ENCODE measurements at regions not wholly inside any gene's neighbourhood (a gene's known extent, or its start where the extent isn't known, plus 50 kb on each side); places are given as distances from the start of the nearest gene placed in this dataset.

DNA sequence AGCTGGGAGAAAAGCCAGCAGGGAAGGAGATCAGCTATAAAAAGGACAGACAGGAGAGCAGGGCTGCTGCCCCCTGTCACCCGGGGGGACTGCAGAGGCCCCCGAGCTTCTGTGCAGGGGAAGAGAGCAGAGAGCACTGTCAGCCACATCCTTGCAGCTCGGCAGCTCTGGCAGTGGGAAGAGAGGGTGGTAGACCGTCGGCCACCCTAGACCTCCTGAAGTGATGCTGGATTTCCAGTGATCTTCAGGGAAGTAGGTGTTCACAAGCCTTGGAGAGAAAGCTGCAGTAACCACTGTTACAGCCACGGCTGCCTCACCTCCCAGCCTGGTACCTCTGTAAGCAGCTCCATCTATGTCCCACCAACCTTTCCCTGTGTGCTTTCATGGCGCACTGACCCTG, 134.9 kb downstream of the TFCP2L1 start:
- H3K36me3 ChIP-seq (replicated peaks in 1 of 2; ENCODE audit: control extremely low read depth in 1 of 2, control insufficient read depth in 1 of 2, extremely low read depth in 1 of 2, insufficient read depth in 2 of 2, low read length in 1 of 2), result no peaks in the 10 kb centered on the region
- DNase-seq, result no peak
- Mint-ChIP-seq H3K4me3 (no peak overlapping the region), H3K27me3 (no peaks in the 10 kb centered on the region), H3K27ac (no peak overlapping the region), H3K4me1 (no peaks in the 10 kb centered on the region), H3K9me3 (ENCODE audit: insufficient read depth) (peaks cover 2% of the 10 kb centered on the region)
- H2AFZ ChIP-seq (ENCODE audit: insufficient read depth, low read depth, low read length, poor library complexity, severe bottlenecking), result no peak overlapping the region
- no peaks in the 10 kb centered on the region for H3K79me2 ChIP-seq (ENCODE audit: control insufficient read depth, insufficient read depth, low read length)
- peaks cover 0 to 6% (median 0%) of the 10 kb centered on the region in 3 donors for H3K9me3 ChIP-seq (ENCODE audit: control extremely low read depth in 1 of 3, control insufficient read depth in 2 of 3, insufficient read depth in 1 of 3, low read length in 2 of 3)
- no peaks in the 10 kb centered on the region for H4K20me1 ChIP-seq (ENCODE audit: control insufficient read depth, insufficient read depth, low read length, poor library complexity, severe bottlenecking)
- intact Hi-C loops (cut with micrococcal nuclease), result no loop called here
- H3K4me2 ChIP-seq (replicated peaks; ENCODE audit: low read depth, low read length, poor library complexity, severe bottlenecking), result no peak overlapping the region
- WGBS (ENCODE audit: insufficient coverage), result 78% methylated on average over 7 of the region's 7 CpGs
- ChIA-PET CTCF (no interaction called here), POLR2A (no interaction called here)
- no peak for ATAC-seq (ENCODE audit: low read depth)
- no peaks in the 10 kb centered on the region for H3K4me1 ChIP-seq (ENCODE audit: control insufficient read depth in 2 of 2, insufficient read depth in 2 of 2, low read length in 2 of 2)
- no peak overlapping the region for H3K4me3 ChIP-seq (ENCODE audit: control extremely low read depth in 1 of 5, extremely low read depth in 1 of 5, insufficient read depth in 1 of 5, low read depth in 2 of 5, low read length in 4 of 5)
- H3K9ac ChIP-seq (ENCODE audit: low read length), result no peak overlapping the region
- no peaks in the 10 kb centered on the region for H3K27me3 ChIP-seq (replicated peaks in 1 of 4; ENCODE audit: control extremely low read depth in 1 of 4, control insufficient read depth in 3 of 4, insufficient read depth in 4 of 4, low read length in 3 of 4)
- H3K27ac ChIP-seq (ENCODE audit: low read length in 2 of 2), result no peak overlapping the region
- TF ChIP-seq EZH2 (IDR thresholded peaks at IDR 0.05; ENCODE audit: borderline replicate concordance, insufficient read depth, low read depth, low read length, poor library complexity, severe bottlenecking), result no peak
- TF ChIP-seq, protein P1, sequence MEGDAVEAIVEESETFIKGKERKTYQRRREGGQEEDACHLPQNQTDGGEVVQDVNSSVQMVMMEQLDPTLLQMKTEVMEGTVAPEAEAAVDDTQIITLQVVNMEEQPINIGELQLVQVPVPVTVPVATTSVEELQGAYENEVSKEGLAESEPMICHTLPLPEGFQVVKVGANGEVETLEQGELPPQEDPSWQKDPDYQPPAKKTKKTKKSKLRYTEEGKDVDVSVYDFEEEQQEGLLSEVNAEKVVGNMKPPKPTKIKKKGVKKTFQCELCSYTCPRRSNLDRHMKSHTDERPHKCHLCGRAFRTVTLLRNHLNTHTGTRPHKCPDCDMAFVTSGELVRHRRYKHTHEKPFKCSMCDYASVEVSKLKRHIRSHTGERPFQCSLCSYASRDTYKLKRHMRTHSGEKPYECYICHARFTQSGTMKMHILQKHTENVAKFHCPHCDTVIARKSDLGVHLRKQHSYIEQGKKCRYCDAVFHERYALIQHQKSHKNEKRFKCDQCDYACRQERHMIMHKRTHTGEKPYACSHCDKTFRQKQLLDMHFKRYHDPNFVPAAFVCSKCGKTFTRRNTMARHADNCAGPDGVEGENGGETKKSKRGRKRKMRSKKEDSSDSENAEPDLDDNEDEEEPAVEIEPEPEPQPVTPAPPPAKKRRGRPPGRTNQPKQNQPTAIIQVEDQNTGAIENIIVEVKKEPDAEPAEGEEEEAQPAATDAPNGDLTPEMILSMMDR (IDR thresholded peaks at IDR 0.05), result no peak

DNA sequence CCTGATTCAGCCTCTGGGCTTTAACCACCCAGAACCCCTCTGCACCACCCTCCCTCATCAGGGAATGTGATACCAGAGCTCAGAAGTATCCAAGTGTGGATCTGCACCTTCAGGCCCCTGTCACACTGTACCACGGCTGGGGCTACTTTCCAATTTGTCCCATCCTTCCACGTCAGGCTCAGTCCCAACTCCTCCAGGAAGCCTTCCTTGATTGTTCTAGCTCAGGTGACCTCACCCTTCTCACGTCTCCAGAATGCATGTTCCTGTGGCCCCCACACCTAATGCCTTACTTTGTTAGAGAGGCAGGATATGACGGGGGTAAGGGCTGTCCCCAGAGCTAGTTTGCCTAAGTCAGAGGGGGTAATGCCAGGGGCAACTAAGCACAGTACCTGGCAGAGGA, 134.3 kb downstream of the TFCP2L1 start:
- Histone ChIP-seq H3K36me3 (replicated peaks in 1 of 2; ENCODE audit: control extremely low read depth in 1 of 2, control insufficient read depth in 1 of 2, extremely low read depth in 1 of 2, insufficient read depth in 2 of 2, low read length in 1 of 2) (no peaks in the 10 kb centered on the region), H4K20me1 (ENCODE audit: control insufficient read depth, insufficient read depth, low read length, poor library complexity, severe bottlenecking) (no peaks in the 10 kb centered on the region), H3K4me3 (ENCODE audit: control extremely low read depth in 1 of 5, extremely low read depth in 1 of 5, insufficient read depth in 1 of 5, low read depth in 2 of 5, low read length in 4 of 5) (no peak overlapping the region), H3K9me3 (ENCODE audit: control extremely low read depth in 1 of 3, control insufficient read depth in 2 of 3, insufficient read depth in 1 of 3, low read length in 2 of 3) (peaks cover 0 to 11% (median 0%) of the 10 kb centered on the region in 3 donors), H3K9ac (ENCODE audit: low read length) (no peak overlapping the region), H3K79me2 (ENCODE audit: control insufficient read depth, insufficient read depth, low read length) (no peaks in the 10 kb centered on the region), H2AFZ (ENCODE audit: insufficient read depth, low read depth, low read length, poor library complexity, severe bottlenecking) (no peak overlapping the region), H3K27ac (ENCODE audit: low read length in 2 of 2) (no peak overlapping the region), H3K4me2 (replicated peaks; ENCODE audit: low read depth, low read length, poor library complexity, severe bottlenecking) (no peak overlapping the region), H3K4me1 (ENCODE audit: control insufficient read depth in 2 of 2, insufficient read depth in 2 of 2, low read length in 2 of 2) (no peaks in the 10 kb centered on the region), H3K27me3 (replicated peaks in 1 of 4; ENCODE audit: control extremely low read depth in 1 of 4, control insufficient read depth in 3 of 4, insufficient read depth in 4 of 4, low read length in 3 of 4) (no peaks in the 10 kb centered on the region)
- Mint-ChIP-seq H3K27ac (no peak overlapping the region), H3K9me3 (ENCODE audit: insufficient read depth) (peaks cover 2% of the 10 kb centered on the region), H3K4me1 (no peaks in the 10 kb centered on the region), H3K4me3 (no peak overlapping the region), H3K27me3 (no peaks in the 10 kb centered on the region)
- WGBS (ENCODE audit: insufficient coverage), result 96% methylated on average over 3 of the region's 4 CpGs
- ChIA-PET POLR2A (no interaction called here), CTCF (no interaction called here)
- intact Hi-C loops (cut with micrococcal nuclease), result no loop called here
- ATAC-seq (ENCODE audit: low read depth) (no peak), DNase-seq (no peak)
- TF ChIP-seq EZH2 (IDR thresholded peaks at IDR 0.05; ENCODE audit: borderline replicate concordance, insufficient read depth, low read depth, low read length, poor library complexity, severe bottlenecking), result no peak
- TF ChIP-seq, protein P1 (IDR thresholded peaks at IDR 0.05), result no peak

Data from B cell (primary cell).